HEK293 (cell line): ENCODE measurements at regions not wholly inside any gene's neighbourhood (a gene's known extent, or its start where the extent isn't known, plus 50 kb on each side); places are given as distances from the start of the nearest gene placed in this dataset.

ENCODE experiments used
- CTCF ChIA-PET: fragments of 350-600 bp; formaldehyde crosslinking; extraction: SDS; loops from one replicate; lab custom pipeline; 2021; ENCODE audit warnings: antibody characterized with exemption; lab: Yijun Ruan, JAX
- POLR2A ChIA-PET: fragments of 300-600 bp; formaldehyde crosslinking; extraction: SDS; loops from one replicate; lab custom pipeline; 2020; ENCODE audit warnings: antibody characterized with exemption, inconsistent platforms; lab: Yijun Ruan, JAX
- H3K27ac ChIP-seq: fragments of 200-500 bp; sonication (Bioruptor generic); 2 replicates; pipeline ENCODE4 v1.5.1; 2014; ENCODE audit warnings: low read depth, low read length, control low read depth, inconsistent platforms; ENCODE audit errors: extremely low read depth
- H3K36me3 ChIP-seq, 2 experiments: fragments of 200-500 bp in 1 of 2; sonication (Bioruptor generic) in 1 of 2; 1 replicate in 1 of 2; 2 replicates in 1 of 2; pipeline ENCODE4 v1.5.1; 2014 to 2017; ENCODE audit warnings: inconsistent platforms in 2 of 2, low read length in 2 of 2; ENCODE audit not compliant: control insufficient read depth in 2 of 2, insufficient read depth in 1 of 2
- H3K4me1 ChIP-seq: fragments of 200-500 bp; sonication (Bioruptor generic); 2 replicates; pipeline ENCODE4 v1.5.1; 2014; ENCODE audit warnings: mild to moderate bottlenecking, low read length, inconsistent platforms; ENCODE audit not compliant: control insufficient read depth, insufficient read depth
- H3K4me3 ChIP-seq: 2 replicates; pipeline ENCODE4 v1.5.1; 2011; ENCODE audit warnings: low read depth, mild to moderate bottlenecking, control low read depth, low read length, moderate library complexity
- H3K9me3 ChIP-seq: fragments of 200-500 bp; sonication (Bioruptor generic); 2 replicates; pipeline ENCODE4 v1.5.1; 2014; ENCODE audit warnings: low read depth, low read length, inconsistent platforms; ENCODE audit not compliant: control insufficient read depth, insufficient read depth
- EGR2 ChIP-seq: fragments of 450-650 bp; formaldehyde crosslinking; IDR thresholded peaks from 2 replicates; pipeline ENCODE4 v1.5.1; 2016; ENCODE audit warnings: low read depth, missing biosample characterization, missing genetic modification characterization
- IKZF3 ChIP-seq: fragments of 450-650 bp; IDR thresholded peaks from 2 replicates; pipeline ENCODE4 v1.5.0; 2018; ENCODE audit warnings: missing biosample characterization, mild to moderate bottlenecking, missing genetic modification characterization, moderate library complexity
- SALL2 ChIP-seq: fragments of 450-650 bp; formaldehyde crosslinking; IDR thresholded peaks from 2 replicates; pipeline ENCODE4 v1.5.0; 2017; ENCODE audit warnings: missing biosample characterization, mild to moderate bottlenecking, missing genetic modification characterization, borderline replicate concordance
- SETDB1 ChIP-seq: IDR thresholded peaks from one replicate; pipeline ENCODE4 v1.6.1; 2017; ENCODE audit warnings: mild to moderate bottlenecking, low read length, moderate library complexity, mixed read lengths; ENCODE audit not compliant: insufficient read length
- YY2 ChIP-seq: fragments of 450-650 bp; formaldehyde crosslinking; IDR thresholded peaks from 2 replicates; pipeline ENCODE4 v1.5.1; 2016; ENCODE audit warnings: missing biosample characterization, missing genetic modification characterization
- ZBTB21 ChIP-seq: fragments of 450-650 bp; formaldehyde crosslinking; IDR thresholded peaks from 2 replicates; pipeline ENCODE4 v1.5.1; 2017; ENCODE audit warnings: missing biosample characterization, missing genetic modification characterization
- ZBTB48 ChIP-seq: fragments of 450-650 bp; formaldehyde crosslinking; IDR thresholded peaks from 2 replicates; pipeline ENCODE4 v1.5.1; 2016; ENCODE audit warnings: missing biosample characterization, missing genetic modification characterization
- ZFHX2 ChIP-seq: fragments of 450-650 bp; formaldehyde crosslinking; conservative IDR thresholded peaks from 2 replicates; pipeline ENCODE4 v1.5.1; 2016; ENCODE audit warnings: missing biosample characterization, missing genetic modification characterization
- ZFP3 ChIP-seq: fragments of 450-650 bp; formaldehyde crosslinking; IDR thresholded peaks from 2 replicates; pipeline ENCODE4 v1.5.1; 2016; ENCODE audit warnings: low read depth, missing biosample characterization, missing genetic modification characterization
- ZNF121 ChIP-seq: fragments of 450-650 bp; formaldehyde crosslinking; IDR thresholded peaks from 2 replicates; pipeline ENCODE4 v1.5.1; 2016; ENCODE audit warnings: missing biosample characterization, missing genetic modification characterization
- ZNF19 ChIP-seq: fragments of 450-650 bp; formaldehyde crosslinking; IDR thresholded peaks from 2 replicates; pipeline ENCODE4; 2016; ENCODE audit warnings: missing biosample characterization, missing genetic modification characterization, low read depth
- ZNF266 ChIP-seq: fragments of 450-650 bp; formaldehyde crosslinking; IDR thresholded peaks from 2 replicates; pipeline ENCODE4 v1.5.1; 2016; ENCODE audit warnings: missing biosample characterization, missing genetic modification characterization, low read depth
- ZNF335 ChIP-seq: fragments of 450-650 bp; formaldehyde crosslinking; conservative IDR thresholded peaks from 2 replicates; pipeline ENCODE4 v1.5.1; 2016; ENCODE audit warnings: missing biosample characterization, missing genetic modification characterization
- ZNF354C ChIP-seq: fragments of 450-650 bp; formaldehyde crosslinking; IDR thresholded peaks from 2 replicates; pipeline ENCODE4 v1.5.1; 2016; ENCODE audit warnings: missing biosample characterization, missing genetic modification characterization, low read depth, borderline replicate concordance
- ZNF473 ChIP-seq: fragments of 450-650 bp; formaldehyde crosslinking; IDR thresholded peaks from 2 replicates; pipeline ENCODE4 v1.5.1; 2017; ENCODE audit warnings: missing biosample characterization, missing genetic modification characterization
- ZNF585B ChIP-seq: fragments of 450-650 bp; formaldehyde crosslinking; IDR thresholded peaks from 2 replicates; pipeline ENCODE4 v1.5.1; 2016; ENCODE audit warnings: missing biosample characterization, missing genetic modification characterization
- ZNF621 ChIP-seq: fragments of 450-650 bp; formaldehyde crosslinking; IDR thresholded peaks from 2 replicates; pipeline ENCODE4 v1.5.1; 2017; ENCODE audit warnings: missing biosample characterization, missing genetic modification characterization
- ZNF624 ChIP-seq: fragments of 450-650 bp; formaldehyde crosslinking; IDR thresholded peaks from 2 replicates; pipeline ENCODE4 v1.5.1; 2017; ENCODE audit warnings: missing biosample characterization, missing genetic modification characterization
- ZNF629 ChIP-seq: fragments of 450-650 bp; formaldehyde crosslinking; IDR thresholded peaks from 2 replicates; pipeline ENCODE4 v1.5.1; 2017; ENCODE audit warnings: missing biosample characterization, missing genetic modification characterization
- ZNF670 ChIP-seq: fragments of 450-650 bp; formaldehyde crosslinking; IDR thresholded peaks from 2 replicates; pipeline ENCODE4 v1.5.1; 2016; ENCODE audit warnings: missing biosample characterization, missing genetic modification characterization, low read depth
- ZNF701 ChIP-seq: fragments of 450-650 bp; formaldehyde crosslinking; IDR thresholded peaks from 2 replicates; pipeline ENCODE4 v1.5.1; 2016; ENCODE audit warnings: missing biosample characterization, missing genetic modification characterization
- ZNF768 ChIP-seq: fragments of 450-650 bp; formaldehyde crosslinking; IDR thresholded peaks from 2 replicates; pipeline ENCODE4 v1.5.1; 2018; ENCODE audit warnings: missing biosample characterization, mild to moderate bottlenecking, missing genetic modification characterization
- TF ChIP-seq, protein P1 (sequence below): fragments of 450-650 bp; IDR thresholded peaks from 2 replicates; pipeline ENCODE4 v1.5.1; 2018; ENCODE audit warnings: missing biosample characterization, missing genetic modification characterization
- TF ChIP-seq, protein P2 (sequence below): fragments of 450-650 bp; formaldehyde crosslinking; IDR thresholded peaks from 2 replicates; pipeline ENCODE4 v1.5.1; 2016; ENCODE audit warnings: missing biosample characterization, missing genetic modification characterization
- TF ChIP-seq, protein P3 (sequence below): fragments of 450-650 bp; formaldehyde crosslinking; IDR thresholded peaks from 2 replicates; pipeline ENCODE4 v1.5.1; 2016; ENCODE audit warnings: missing biosample characterization, missing genetic modification characterization, low read depth
- TF ChIP-seq, protein P4 (sequence below): fragments of 450-650 bp; formaldehyde crosslinking; IDR thresholded peaks from 2 replicates; pipeline ENCODE4 v1.5.1; 2016; ENCODE audit warnings: missing biosample characterization, missing genetic modification characterization
- TF ChIP-seq, protein P5 (sequence below): fragments of 450-650 bp; formaldehyde crosslinking; IDR thresholded peaks from 2 replicates; pipeline ENCODE4 v1.5.1; 2017; ENCODE audit warnings: missing biosample characterization, mild to moderate bottlenecking, missing genetic modification characterization, moderate library complexity

DNA sequence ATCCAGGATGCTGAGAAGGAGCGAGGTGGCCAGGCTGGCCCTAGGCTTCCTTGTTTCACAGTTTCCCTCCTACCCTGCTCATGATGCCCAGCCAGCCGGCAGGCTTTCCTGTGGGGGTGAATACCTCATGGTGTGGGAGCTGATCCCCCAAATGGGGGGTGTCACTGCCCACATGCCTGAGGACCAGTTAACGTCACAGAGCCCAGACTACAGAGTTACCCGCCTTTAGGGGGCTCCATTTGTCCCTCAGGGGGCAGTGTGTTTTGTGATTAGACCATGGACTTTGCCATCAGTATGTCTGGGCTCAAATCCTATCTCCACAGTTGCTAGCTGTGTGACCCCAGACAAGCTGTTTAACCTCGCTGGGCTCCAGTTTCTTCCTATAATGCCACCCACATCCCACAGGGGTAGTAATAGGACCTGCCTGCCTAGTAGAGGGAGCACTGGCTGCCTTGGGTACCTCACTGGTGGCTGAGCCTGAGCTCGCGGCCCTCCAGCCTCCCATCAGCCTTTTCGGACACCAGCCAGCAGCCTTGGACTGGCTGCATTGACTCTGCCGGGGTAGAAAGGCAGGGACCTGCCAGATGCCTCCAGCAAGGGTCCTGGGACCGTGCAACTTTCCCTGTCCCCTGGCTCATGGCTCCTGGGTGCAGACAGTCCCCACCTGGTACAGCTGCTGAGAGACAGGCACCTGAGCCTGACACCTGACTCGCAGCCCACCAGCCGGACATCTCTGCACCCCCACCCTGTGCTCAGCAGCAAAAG is 87.5 kb upstream of the GSE1 start:
- Histone ChIP-seq H3K27ac (peak overlapping the region; percentile 65; the same call in 1 of the 2 replicates), H3K4me3 (no peak overlapping the region), H3K36me3 (no peaks in the 10 kb centered on the region), H3K4me1 (peaks cover 24% of the 10 kb centered on the region), H3K9me3 (no peaks in the 10 kb centered on the region)
- TF ChIP-seq ZNF121 (tag by site-specific recombination) (no peak), ZNF335 (tag by site-specific recombination) (no peak), ZNF629 (tag by site-specific recombination) (no peak), ZNF624 (no peak), SETDB1 (no peak), ZNF701 (0 out of 2 replicates have a peak, but pooled peaks have one; percentile 3), ZNF768 (tag by site-specific recombination) (0 out of 2 replicates have a peak, but pooled peaks have one; percentile 21), ZFHX2 (peak; percentile 51; the same call in 1 of the 2 replicates), ZNF473 (tag by site-specific recombination) (no peak), EGR2 (tag by site-specific recombination) (peak; percentile 22; the same call in 1 of the 2 replicates), ZBTB48 (tag by site-specific recombination) (peak; percentile 90; the same call in 1 of the 2 replicates), ZBTB21 (no peak), YY2 (tag by site-specific recombination) (no peak), ZNF19 (tag by site-specific recombination) (no peak), ZNF585B (tag by site-specific recombination) (no peak), SALL2 (tag by site-specific recombination) (no peak), ZNF621 (no peak)
- TF ChIP-seq, protein P1, sequence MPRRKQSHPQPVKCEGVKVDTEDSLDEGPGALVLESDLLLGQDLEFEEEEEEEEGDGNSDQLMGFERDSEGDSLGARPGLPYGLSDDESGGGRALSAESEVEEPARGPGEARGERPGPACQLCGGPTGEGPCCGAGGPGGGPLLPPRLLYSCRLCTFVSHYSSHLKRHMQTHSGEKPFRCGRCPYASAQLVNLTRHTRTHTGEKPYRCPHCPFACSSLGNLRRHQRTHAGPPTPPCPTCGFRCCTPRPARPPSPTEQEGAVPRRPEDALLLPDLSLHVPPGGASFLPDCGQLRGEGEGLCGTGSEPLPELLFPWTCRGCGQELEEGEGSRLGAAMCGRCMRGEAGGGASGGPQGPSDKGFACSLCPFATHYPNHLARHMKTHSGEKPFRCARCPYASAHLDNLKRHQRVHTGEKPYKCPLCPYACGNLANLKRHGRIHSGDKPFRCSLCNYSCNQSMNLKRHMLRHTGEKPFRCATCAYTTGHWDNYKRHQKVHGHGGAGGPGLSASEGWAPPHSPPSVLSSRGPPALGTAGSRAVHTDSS (tag by site-specific recombination) = no peak
- TF ChIP-seq, protein P2, sequence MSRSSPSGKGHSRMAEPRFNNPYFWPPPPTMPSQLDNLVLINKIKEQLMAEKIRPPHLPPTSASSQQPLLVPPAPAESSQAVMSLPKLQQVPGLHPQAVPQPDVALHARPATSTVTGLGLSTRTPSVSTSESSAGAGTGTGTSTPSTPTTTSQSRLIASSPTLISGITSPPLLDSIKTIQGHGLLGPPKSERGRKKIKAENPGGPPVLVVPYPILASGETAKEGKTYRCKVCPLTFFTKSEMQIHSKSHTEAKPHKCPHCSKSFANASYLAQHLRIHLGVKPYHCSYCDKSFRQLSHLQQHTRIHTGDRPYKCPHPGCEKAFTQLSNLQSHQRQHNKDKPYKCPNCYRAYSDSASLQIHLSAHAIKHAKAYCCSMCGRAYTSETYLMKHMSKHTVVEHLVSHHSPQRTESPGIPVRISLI = no peak
- TF ChIP-seq, protein P3, sequence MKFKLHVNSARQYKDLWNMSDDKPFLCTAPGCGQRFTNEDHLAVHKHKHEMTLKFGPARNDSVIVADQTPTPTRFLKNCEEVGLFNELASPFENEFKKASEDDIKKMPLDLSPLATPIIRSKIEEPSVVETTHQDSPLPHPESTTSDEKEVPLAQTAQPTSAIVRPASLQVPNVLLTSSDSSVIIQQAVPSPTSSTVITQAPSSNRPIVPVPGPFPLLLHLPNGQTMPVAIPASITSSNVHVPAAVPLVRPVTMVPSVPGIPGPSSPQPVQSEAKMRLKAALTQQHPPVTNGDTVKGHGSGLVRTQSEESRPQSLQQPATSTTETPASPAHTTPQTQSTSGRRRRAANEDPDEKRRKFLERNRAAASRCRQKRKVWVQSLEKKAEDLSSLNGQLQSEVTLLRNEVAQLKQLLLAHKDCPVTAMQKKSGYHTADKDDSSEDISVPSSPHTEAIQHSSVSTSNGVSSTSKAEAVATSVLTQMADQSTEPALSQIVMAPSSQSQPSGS = no peak
- POLR2A ChIA-PET = no interaction called here
- CTCF ChIA-PET = interaction anchor here (1.1 kb wide), 1 partner anchor 91 kb away, joined by 3 read pairs; no protein-coding TSS in a partner anchor

DNA sequence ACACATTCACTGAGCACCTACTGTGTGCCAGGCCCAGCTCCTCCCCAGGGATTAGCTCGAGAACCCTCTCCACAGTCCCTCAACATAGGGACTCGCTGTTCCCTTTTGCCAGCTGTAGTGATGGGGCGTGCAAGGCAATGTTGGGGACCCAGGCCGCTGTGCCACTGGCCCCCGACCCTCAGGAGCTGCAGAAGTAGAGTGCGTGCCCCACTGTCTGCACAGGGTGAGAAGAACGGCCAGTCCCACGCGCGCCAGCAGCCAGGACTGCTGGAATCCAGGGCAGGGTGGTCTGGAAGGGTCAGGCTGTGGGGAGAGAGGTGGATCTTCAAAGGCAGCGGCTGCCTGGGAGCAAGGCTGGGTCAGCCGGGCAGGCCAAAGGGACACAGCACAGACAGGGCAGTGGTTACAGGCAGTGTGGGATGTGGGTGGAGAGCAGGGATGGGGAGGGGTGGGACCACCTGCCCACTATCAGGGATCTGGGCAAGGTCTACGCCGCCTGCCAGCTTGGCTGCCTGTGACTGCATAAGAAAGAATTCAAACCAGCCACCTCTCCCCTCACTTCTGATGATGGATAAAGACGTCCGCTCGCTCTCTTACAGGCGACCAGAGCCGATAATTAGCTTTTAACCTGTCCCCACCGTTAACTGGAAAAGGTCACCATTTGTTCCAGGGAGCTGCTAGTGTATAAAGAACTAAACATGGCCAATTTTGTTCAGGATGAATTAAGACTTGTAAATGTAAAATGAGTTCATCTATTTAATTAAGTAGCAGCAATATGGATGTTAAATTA is 86.7 kb upstream of the GSE1 start:
- ChIA-PET POLR2A (no interaction called here), CTCF (interaction anchor here (0.7 to 1.1 kb wide), 2 partner anchors 90 to 273 kb away, joined by 3 read pairs; no protein-coding TSS in a partner anchor)
- Histone ChIP-seq H3K27ac (no peak overlapping the region), H3K4me1 (peaks cover 24% of the 10 kb centered on the region), H3K4me3 (no peak overlapping the region), H3K9me3 (no peaks in the 10 kb centered on the region), H3K36me3 (no peaks in the 10 kb centered on the region)
- TF ChIP-seq ZNF670 (tag by site-specific recombination) (no peak), ZFP3 (tag by site-specific recombination) (no peak), ZNF266 (tag by site-specific recombination) (no peak), ZNF354C (tag by site-specific recombination) (no peak), IKZF3 (no peak)
- TF ChIP-seq, protein P4, sequence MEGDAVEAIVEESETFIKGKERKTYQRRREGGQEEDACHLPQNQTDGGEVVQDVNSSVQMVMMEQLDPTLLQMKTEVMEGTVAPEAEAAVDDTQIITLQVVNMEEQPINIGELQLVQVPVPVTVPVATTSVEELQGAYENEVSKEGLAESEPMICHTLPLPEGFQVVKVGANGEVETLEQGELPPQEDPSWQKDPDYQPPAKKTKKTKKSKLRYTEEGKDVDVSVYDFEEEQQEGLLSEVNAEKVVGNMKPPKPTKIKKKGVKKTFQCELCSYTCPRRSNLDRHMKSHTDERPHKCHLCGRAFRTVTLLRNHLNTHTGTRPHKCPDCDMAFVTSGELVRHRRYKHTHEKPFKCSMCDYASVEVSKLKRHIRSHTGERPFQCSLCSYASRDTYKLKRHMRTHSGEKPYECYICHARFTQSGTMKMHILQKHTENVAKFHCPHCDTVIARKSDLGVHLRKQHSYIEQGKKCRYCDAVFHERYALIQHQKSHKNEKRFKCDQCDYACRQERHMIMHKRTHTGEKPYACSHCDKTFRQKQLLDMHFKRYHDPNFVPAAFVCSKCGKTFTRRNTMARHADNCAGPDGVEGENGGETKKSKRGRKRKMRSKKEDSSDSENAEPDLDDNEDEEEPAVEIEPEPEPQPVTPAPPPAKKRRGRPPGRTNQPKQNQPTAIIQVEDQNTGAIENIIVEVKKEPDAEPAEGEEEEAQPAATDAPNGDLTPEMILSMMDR (tag by site-specific recombination) = no peak
- TF ChIP-seq, protein P5, sequence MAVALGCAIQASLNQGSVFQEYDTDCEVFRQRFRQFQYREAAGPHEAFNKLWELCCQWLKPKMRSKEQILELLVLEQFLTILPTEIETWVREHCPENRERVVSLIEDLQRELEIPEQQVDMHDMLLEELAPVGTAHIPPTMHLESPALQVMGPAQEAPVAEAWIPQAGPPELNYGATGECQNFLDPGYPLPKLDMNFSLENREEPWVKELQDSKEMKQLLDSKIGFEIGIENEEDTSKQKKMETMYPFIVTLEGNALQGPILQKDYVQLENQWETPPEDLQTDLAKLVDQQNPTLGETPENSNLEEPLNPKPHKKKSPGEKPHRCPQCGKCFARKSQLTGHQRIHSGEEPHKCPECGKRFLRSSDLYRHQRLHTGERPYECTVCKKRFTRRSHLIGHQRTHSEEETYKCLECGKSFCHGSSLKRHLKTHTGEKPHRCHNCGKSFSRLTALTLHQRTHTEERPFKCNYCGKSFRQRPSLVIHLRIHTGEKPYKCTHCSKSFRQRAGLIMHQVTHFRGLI (tag by site-specific recombination) = no peak
